ENCODE measurements at regions not wholly inside any gene's neighbourhood (a gene's known extent, or its start where the extent isn't known, plus 50 kb on each side); places are given as distances from the start of the nearest gene placed in this dataset.
"Not testable (repeated sequence)": the region's sequence is repeated elsewhere in the genome, so short reads cannot be mapped to it uniquely, and the experiment has no call there.

GRCh38 chr5:101720033-101720432 lies 576.1 kb downstream of the SLCO4C1 start:
- DNase-seq: no peak

DNA sequence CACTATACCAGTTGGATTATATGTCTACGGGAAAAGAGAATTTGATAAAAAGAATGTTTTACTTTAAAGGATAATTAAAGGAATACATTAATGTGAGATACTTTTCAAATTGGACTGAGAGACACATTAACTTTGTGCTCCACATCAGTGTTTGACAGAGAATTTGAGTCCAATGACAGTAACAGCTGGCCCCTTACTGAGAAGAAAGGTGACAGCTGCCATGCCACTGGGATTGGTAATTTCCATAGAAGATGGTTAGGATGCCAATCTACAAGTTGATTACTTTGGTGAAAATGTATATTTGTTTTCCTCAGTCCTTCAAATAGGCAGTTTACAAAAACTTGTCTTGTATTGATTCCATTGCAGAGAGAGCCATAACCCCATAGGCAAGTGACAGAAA lies 578.4 kb downstream of the SLCO4C1 start:
- no peak for DNase-seq

DNA sequence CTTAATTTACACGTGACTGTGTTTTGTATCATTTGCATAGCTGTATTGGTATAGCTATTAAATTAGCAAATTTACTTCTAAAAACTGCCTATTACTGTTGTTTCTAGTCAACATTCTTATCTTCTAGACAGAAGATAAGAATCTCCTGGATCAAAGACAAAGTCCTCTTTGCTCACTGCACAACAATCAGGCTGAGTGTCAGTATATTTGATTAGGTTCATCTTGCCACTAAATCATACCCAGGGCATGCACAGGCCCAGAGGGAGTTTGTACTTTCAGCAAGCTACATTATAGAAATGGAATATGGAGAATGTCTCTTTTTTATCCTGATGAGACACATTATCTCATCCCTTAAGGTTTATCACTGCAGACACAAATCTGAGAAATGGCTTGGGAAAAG lies 579.1 kb downstream of the SLCO4C1 start:
- DNase-seq: no peak

DNA sequence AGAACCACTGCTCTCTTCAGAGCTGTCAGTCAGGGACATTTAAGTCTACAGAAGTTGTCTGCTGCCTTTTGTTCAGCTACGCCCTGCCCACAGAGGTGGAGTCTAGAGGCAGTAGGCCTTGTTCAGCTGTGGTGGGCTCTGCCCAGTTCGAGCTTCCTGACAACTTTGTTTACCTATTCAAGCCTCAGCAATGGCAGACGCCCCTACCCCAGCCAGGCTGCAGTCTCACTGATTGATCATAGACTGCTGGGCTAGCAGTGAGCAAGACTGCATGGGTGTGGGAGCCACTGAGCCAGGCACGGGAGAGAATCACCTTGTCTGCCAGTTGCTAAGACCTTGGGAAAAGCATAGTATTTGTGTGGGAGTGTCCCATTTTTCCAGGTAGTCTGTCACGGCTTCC lies 580.3 kb downstream of the SLCO4C1 start:
- DNase-seq: not testable (repeated sequence)

- DNase-seq: no peak
These were observed 606.8 kb downstream of the SLCO4C1 start for GRCh38 chr5:101689306-101689705.

DNA sequence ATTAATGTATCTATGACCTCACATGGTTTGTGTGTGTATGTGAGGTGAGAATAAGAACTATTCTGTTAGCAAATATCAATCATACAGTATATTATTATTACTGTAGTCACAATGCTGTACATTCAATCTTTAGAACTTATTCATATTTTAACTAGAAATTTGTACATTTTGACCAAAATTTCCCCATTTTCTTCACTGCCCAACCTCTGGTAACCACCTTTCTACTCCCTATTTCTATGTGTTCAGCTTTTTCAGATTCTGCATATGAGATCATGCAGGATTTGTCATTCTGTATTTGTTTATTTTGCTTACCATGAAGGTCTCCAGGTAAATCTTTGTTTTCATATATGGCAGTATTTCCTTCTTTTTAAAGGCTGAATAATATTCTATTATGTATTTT lies 607.9 kb downstream of the SLCO4C1 start:
- no peak for DNase-seq

- DNase-seq: no peak
These were observed 608.6 kb downstream of the SLCO4C1 start for GRCh38 chr5:101687349-101687985.

- DNase-seq: no peak
These were observed 609.4 kb downstream of the SLCO4C1 start for GRCh38 chr5:101686536-101687157.

DNA sequence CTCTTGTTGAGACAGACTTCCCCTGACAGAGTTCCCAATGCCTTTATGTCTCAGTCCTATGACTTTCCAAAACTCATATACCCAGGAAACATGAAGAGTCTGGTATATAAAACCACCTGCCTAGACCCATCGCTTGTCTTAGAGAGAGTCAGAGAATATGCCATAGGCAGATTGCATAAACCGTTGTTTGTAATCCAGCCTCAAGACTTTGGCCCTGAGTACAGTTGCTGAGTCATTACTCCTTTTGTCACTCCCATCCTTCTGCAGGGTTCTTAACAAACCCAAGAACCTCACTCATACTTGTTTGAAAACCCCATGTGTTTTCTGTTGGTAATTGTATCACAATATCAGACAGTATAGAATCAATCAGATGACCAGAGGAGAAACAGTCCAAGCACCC lies 616.3 kb downstream of the SLCO4C1 start:
- DNase-seq: no peak

- peak; percentile 41 for DNase-seq
These were observed 617.4 kb downstream of the SLCO4C1 start for GRCh38 chr5:101678481-101679193.

GRCh38 chr5:101677961-101678360 lies 618.1 kb downstream of the SLCO4C1 start:
- no peak for DNase-seq

- DNase-seq: no peak
These were observed 619.4 kb downstream of the SLCO4C1 start for GRCh38 chr5:101676646-101677045.

DNA sequence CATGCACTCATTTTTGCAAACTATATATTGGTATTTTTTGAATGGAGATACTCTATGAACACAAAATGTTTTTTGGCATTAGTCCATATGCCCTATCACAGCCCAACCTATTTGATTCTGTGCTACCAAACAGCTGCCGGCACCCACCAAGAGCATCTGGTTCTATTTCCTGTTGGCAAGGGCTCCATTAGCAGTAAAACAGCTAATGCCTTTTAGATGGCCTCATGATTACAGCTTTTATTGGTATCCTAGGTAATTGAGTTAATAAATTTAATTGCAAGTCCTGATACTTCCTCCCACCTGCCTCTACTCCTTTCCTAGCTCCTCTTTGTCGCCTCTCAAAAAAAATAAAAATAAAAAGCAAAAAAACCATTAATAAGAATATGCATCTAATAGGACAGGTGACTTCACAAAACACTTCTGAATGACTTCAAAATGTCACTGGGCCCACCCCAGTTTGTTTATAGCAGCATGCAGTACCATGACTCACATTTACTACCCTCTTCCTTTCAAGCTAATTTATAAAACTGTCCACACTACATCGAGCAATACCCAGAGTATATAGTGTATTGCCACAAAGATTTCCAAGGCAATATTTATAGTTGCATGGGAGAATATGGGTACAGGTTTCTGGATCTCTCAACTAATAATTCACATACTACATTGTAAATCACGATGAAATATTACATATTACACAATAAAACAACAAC lies 620.4 kb downstream of the SLCO4C1 start:
- DNase-seq: no peak

DNA sequence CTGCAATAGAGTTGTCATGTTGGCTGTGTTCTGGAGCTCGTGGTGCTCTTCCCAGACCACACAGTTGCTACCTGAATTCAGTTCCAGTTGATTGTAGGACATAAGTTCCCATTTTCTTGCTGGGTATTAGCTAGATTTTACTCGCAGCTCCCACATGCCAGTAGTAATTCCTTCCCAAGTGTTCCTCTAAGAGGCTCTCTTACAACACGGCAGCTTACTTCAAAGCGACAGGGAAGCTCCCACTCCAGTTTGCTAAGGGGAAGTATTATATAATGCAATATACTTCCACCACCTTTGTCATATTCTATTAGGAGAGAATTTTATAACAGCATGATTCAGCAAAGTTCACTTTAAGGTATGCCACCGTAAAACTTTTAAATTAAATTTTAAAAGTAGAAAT lies 623.0 kb downstream of the SLCO4C1 start:
- no peak for DNase-seq

GRCh38 chr5:101664071-101664791 lies 631.9 kb downstream of the SLCO4C1 start:
- DNase-seq: no peak

GRCh38 chr5:101663543-101663942 lies 632.5 kb downstream of the SLCO4C1 start:
- no peak for DNase-seq

DNA sequence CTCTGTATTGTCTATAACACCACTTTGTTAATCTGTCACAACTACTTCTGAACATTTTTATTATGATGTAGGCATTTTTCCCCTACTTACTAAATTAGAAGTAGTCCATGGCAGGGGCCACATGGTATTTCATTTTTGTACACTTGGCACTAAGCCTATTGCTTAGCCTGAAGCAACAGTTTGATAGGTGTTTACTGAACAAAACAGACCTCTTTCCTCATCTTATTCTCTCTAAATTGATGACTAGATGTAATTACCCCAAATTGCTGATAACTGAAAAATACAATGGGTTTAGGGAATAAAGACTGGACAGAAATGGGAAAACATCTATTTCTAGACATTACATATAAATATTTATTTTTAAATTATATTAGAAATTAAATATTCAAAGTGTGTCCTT lies 633.8 kb downstream of the SLCO4C1 start:
- DNase-seq: no peak

- no peak for DNase-seq
These were observed 637.7 kb downstream of the SLCO4C1 start for GRCh38 chr5:101658433-101658832.

- DNase-seq: no peak
These were observed 642.1 kb downstream of the SLCO4C1 start for GRCh38 chr5:101653996-101654395.

DNA sequence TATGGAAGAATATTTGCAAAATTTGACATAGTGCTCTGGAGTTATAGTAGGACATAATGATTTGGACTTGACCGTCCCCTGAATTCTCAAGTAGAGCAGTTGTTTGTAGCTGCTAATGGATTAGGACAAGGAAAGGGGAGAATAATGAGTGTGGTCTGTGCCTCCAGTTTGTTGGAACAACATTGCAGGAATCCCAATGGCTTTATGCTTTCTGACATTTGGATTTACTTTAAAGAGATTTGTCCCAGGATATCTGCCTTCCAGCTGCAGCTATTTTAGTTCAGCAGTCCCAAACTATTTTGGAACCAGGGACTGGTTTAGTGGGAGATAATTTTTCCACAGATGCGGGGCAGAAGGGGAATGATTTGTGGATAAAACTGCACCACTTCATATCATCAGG lies 648.2 kb downstream of the SLCO4C1 start:
- DNase-seq: no peak

DNA sequence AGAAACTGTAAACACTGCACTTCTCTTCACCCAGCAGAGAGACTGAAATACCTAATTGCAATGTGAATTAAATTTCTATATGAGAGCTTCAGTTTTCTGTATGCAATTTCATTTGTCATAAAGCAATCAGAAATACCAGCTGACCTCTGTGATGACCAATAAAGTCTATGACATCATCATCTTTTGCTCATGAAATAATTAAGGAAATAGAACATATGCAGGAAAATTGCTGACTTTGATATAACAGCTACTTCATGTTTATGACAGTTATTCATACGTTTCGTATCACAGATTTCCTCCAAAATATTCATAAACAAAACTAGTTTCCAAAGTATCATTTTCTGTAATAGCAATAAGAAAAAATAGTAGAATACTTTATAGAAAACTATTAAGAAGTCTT lies 652.3 kb downstream of the SLCO4C1 start:
- DNase-seq: no peak

DNA sequence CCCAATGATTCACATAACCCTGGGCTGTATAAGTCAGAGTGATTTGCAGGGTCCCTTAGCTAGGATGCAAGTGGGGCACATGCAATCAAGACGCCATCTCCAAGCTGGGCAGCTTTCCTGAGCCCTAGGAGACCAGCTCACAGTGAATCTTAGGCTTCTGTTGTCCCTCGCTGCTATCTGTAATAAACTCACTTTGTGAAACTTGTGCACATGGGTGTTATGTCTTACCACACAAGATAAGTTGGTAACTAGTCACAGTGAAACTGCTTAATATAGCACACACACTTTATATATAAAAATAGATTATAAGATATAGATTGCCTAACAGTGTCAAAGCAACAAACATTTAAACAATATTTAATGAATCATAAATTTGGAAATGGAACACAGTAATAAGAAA lies 658.5 kb downstream of the SLCO4C1 start:
- DNase-seq: no peak

- DNase-seq: not testable (repeated sequence)
These were observed 668.3 kb downstream of the SLCO4C1 start for GRCh38 chr5:101627770-101628169.
